ENCODE measurements at regions not wholly inside any gene's neighbourhood (a gene's known extent, or its start where the extent isn't known, plus 50 kb on each side); places are given as distances from the start of the nearest gene placed in this dataset.

DNA sequence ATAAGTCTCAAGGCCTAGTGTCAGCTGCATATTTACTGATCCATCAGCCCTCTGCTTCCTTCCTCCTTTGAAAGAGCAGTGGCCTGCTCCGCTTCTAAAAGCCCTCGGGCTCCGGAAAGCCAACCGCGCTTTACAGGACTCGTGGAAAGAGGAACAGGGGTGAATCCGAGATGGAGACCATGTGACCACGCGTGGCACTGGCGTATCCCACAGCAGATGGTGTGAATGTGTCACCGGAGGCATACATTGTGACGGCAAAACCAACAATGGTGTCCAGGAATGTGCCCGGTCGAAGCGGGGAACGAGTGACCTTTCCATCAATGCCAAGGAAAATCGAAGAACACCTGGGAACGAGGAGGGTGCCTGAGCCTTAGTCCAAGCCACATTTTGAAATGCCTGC, 484.6 kb downstream of the SPATA31A7 start:
- TF ChIP-seq, protein P1, sequence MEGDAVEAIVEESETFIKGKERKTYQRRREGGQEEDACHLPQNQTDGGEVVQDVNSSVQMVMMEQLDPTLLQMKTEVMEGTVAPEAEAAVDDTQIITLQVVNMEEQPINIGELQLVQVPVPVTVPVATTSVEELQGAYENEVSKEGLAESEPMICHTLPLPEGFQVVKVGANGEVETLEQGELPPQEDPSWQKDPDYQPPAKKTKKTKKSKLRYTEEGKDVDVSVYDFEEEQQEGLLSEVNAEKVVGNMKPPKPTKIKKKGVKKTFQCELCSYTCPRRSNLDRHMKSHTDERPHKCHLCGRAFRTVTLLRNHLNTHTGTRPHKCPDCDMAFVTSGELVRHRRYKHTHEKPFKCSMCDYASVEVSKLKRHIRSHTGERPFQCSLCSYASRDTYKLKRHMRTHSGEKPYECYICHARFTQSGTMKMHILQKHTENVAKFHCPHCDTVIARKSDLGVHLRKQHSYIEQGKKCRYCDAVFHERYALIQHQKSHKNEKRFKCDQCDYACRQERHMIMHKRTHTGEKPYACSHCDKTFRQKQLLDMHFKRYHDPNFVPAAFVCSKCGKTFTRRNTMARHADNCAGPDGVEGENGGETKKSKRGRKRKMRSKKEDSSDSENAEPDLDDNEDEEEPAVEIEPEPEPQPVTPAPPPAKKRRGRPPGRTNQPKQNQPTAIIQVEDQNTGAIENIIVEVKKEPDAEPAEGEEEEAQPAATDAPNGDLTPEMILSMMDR (IDR thresholded peaks at IDR 0.05 in 8 of 11, conservative IDR thresholded peaks at IDR 0.05 in 3 of 11) = no peak
- TF ChIP-seq POLR2A (IDR thresholded peaks at IDR 0.05) = no peak
